ENCODE measurements at regions not wholly inside any gene's neighbourhood (a gene's known extent, or its start where the extent isn't known, plus 50 kb on each side); places are given as distances from the start of the nearest gene placed in this dataset.
"Not testable (repeated sequence)": the region's sequence is repeated elsewhere in the genome, so short reads cannot be mapped to it uniquely, and the experiment has no call there.

- no peak for DNase-seq
- no peak overlapping the region for H3K27ac ChIP-seq (ENCODE audit: low read length)
- no peaks in the 10 kb centered on the region for H3K9me3 ChIP-seq (ENCODE audit: control insufficient read depth, low read depth, low read length)
- H3K36me3 ChIP-seq (ENCODE audit: control insufficient read depth, insufficient read depth, low read length) = no peaks in the 10 kb centered on the region
- no CpG with 5 or more reads among the region's 7 CpGs for WGBS (ENCODE audit: insufficient coverage, low lambda C conversion rate)
- H3K4me1 ChIP-seq (ENCODE audit: control insufficient read depth, insufficient read depth, low read length) = no peaks in the 10 kb centered on the region
- H3K27me3 ChIP-seq (ENCODE audit: control insufficient read depth, insufficient read depth, low read length) = no peaks in the 10 kb centered on the region
- no peak overlapping the region for H3K4me3 ChIP-seq (ENCODE audit: low read length)
Observed at GRCh38 chr6:169118346-169118830, 135.3 kb downstream of the THBS2 start.

- Histone ChIP-seq H3K9me3 (ENCODE audit: control insufficient read depth, low read depth, low read length) (no peaks in the 10 kb centered on the region), H3K27me3 (ENCODE audit: control insufficient read depth, insufficient read depth, low read length) (peaks cover 2% of the 10 kb centered on the region), H3K4me3 (ENCODE audit: low read length) (no peak overlapping the region), H3K36me3 (ENCODE audit: control insufficient read depth, insufficient read depth, low read length) (no peaks in the 10 kb centered on the region), H3K27ac (ENCODE audit: low read length) (no peak overlapping the region), H3K4me1 (ENCODE audit: control insufficient read depth, insufficient read depth, low read length) (no peaks in the 10 kb centered on the region)
- no CpG with 5 or more reads among the region's 7 CpGs for WGBS (ENCODE audit: insufficient coverage, low lambda C conversion rate)
- DNase-seq = no peak
Observed at GRCh38 chr6:169117663-169118062, 136.0 kb downstream of the THBS2 start.

- Histone ChIP-seq H3K27me3 (ENCODE audit: control insufficient read depth, insufficient read depth, low read length) (peaks cover 3% of the 10 kb centered on the region), H3K9me3 (ENCODE audit: control insufficient read depth, low read depth, low read length) (no peaks in the 10 kb centered on the region), H3K4me3 (ENCODE audit: low read length) (no peak overlapping the region), H3K27ac (ENCODE audit: low read length) (no peak overlapping the region), H3K4me1 (ENCODE audit: control insufficient read depth, insufficient read depth, low read length) (no peaks in the 10 kb centered on the region), H3K36me3 (ENCODE audit: control insufficient read depth, insufficient read depth, low read length) (no peaks in the 10 kb centered on the region)
- no peak for DNase-seq
- no CpG with 5 or more reads among the region's 3 CpGs for WGBS (ENCODE audit: insufficient coverage, low lambda C conversion rate)
Observed at GRCh38 chr6:169115632-169116031, 138.0 kb downstream of the THBS2 start.

GRCh38 chr6:169114632-169115031, 139.0 kb downstream of the THBS2 start:
- H3K27me3 ChIP-seq (ENCODE audit: control insufficient read depth, insufficient read depth, low read length); H3K9me3 ChIP-seq (ENCODE audit: control insufficient read depth, low read depth, low read length); H3K4me1 ChIP-seq (ENCODE audit: control insufficient read depth, insufficient read depth, low read length); H3K27ac ChIP-seq (ENCODE audit: low read length); H3K36me3 ChIP-seq (ENCODE audit: control insufficient read depth, insufficient read depth, low read length); H3K4me3 ChIP-seq (ENCODE audit: low read length); DNase-seq: not testable (repeated sequence)
- 78% methylated on average over 1 of the region's 8 CpGs for WGBS (ENCODE audit: insufficient coverage, low lambda C conversion rate)

GRCh38 chr6:169112483-169113320, 140.9 kb downstream of the THBS2 start:
- no peak for DNase-seq
- H3K4me3 ChIP-seq (ENCODE audit: low read length) = no peak overlapping the region
- H3K9me3 ChIP-seq (ENCODE audit: control insufficient read depth, low read depth, low read length) = no peaks in the 10 kb centered on the region
- no peak overlapping the region for H3K27ac ChIP-seq (ENCODE audit: low read length)
- no peaks in the 10 kb centered on the region for H3K36me3 ChIP-seq (ENCODE audit: control insufficient read depth, insufficient read depth, low read length)
- H3K27me3 ChIP-seq (ENCODE audit: control insufficient read depth, insufficient read depth, low read length) = peaks cover 3% of the 10 kb centered on the region
- H3K4me1 ChIP-seq (ENCODE audit: control insufficient read depth, insufficient read depth, low read length) = no peaks in the 10 kb centered on the region
- 22% methylated on average over 3 of the region's 10 CpGs for WGBS (ENCODE audit: insufficient coverage, low lambda C conversion rate)

- no peak for DNase-seq
Observed at GRCh38 chr6:169111203-169111602, 142.4 kb downstream of the THBS2 start.

GRCh38 chr6:169109411-169110220, 144.0 kb downstream of the THBS2 start:
- Histone ChIP-seq H3K4me1 (ENCODE audit: control insufficient read depth, insufficient read depth, low read length) (no peaks in the 10 kb centered on the region), H3K36me3 (ENCODE audit: control insufficient read depth, insufficient read depth, low read length) (no peaks in the 10 kb centered on the region), H3K27me3 (ENCODE audit: control insufficient read depth, insufficient read depth, low read length) (peaks cover 3% of the 10 kb centered on the region), H3K27ac (ENCODE audit: low read length) (no peak overlapping the region), H3K9me3 (ENCODE audit: control insufficient read depth, low read depth, low read length) (no peaks in the 10 kb centered on the region), H3K4me3 (ENCODE audit: low read length) (no peak overlapping the region)
- 92% methylated on average over 2 of the region's 5 CpGs for WGBS (ENCODE audit: insufficient coverage, low lambda C conversion rate)
- peak in 1 of 2 donors; percentile 12 for DNase-seq

More at GRCh38 chr6:169111203-169111602, 142.4 kb downstream of the THBS2 start:
- H3K9me3 ChIP-seq (ENCODE audit: control insufficient read depth, low read depth, low read length) = no peaks in the 10 kb centered on the region
- no peak overlapping the region for H3K4me3 ChIP-seq (ENCODE audit: low read length)
- no peaks in the 10 kb centered on the region for H3K36me3 ChIP-seq (ENCODE audit: control insufficient read depth, insufficient read depth, low read length)
- no CpG with 5 or more reads among the region's 5 CpGs for WGBS (ENCODE audit: insufficient coverage, low lambda C conversion rate)
- H3K27me3 ChIP-seq (ENCODE audit: control insufficient read depth, insufficient read depth, low read length) = peaks cover 3% of the 10 kb centered on the region
- no peak overlapping the region for H3K27ac ChIP-seq (ENCODE audit: low read length)
- H3K4me1 ChIP-seq (ENCODE audit: control insufficient read depth, insufficient read depth, low read length) = no peaks in the 10 kb centered on the region

- WGBS (ENCODE audit: insufficient coverage, low lambda C conversion rate) = no CpG with 5 or more reads among the region's 5 CpGs
- no peaks in the 10 kb centered on the region for H3K4me1 ChIP-seq (ENCODE audit: control insufficient read depth, insufficient read depth, low read length)
- no peak overlapping the region for H3K27ac ChIP-seq (ENCODE audit: low read length)
- H3K27me3 ChIP-seq (ENCODE audit: control insufficient read depth, insufficient read depth, low read length) = peaks cover 3% of the 10 kb centered on the region
- H3K9me3 ChIP-seq (ENCODE audit: control insufficient read depth, low read depth, low read length) = no peaks in the 10 kb centered on the region
- no peak for DNase-seq
- H3K4me3 ChIP-seq (ENCODE audit: low read length) = no peak overlapping the region
- no peaks in the 10 kb centered on the region for H3K36me3 ChIP-seq (ENCODE audit: control insufficient read depth, insufficient read depth, low read length)
Observed at GRCh38 chr6:169108753-169109152, 144.9 kb downstream of the THBS2 start.

- Histone ChIP-seq H3K27ac (ENCODE audit: low read length) (no peak overlapping the region), H3K27me3 (ENCODE audit: control insufficient read depth, insufficient read depth, low read length) (no peaks in the 10 kb centered on the region), H3K36me3 (ENCODE audit: control insufficient read depth, insufficient read depth, low read length) (no peaks in the 10 kb centered on the region), H3K9me3 (ENCODE audit: control insufficient read depth, low read depth, low read length) (no peaks in the 10 kb centered on the region), H3K4me3 (ENCODE audit: low read length) (no peak overlapping the region), H3K4me1 (ENCODE audit: control insufficient read depth, insufficient read depth, low read length) (no peaks in the 10 kb centered on the region)
- DNase-seq = no peak
- 83% methylated on average over 1 of the region's 2 CpGs for WGBS (ENCODE audit: insufficient coverage, low lambda C conversion rate)
Observed at GRCh38 chr6:169106176-169106575, 147.5 kb downstream of the THBS2 start.

- DNase-seq = no peak
- Histone ChIP-seq H3K27ac (ENCODE audit: low read length) (no peak overlapping the region), H3K9me3 (ENCODE audit: control insufficient read depth, low read depth, low read length) (no peaks in the 10 kb centered on the region), H3K27me3 (ENCODE audit: control insufficient read depth, insufficient read depth, low read length) (no peaks in the 10 kb centered on the region), H3K4me3 (ENCODE audit: low read length) (no peak overlapping the region), H3K36me3 (ENCODE audit: control insufficient read depth, insufficient read depth, low read length) (no peaks in the 10 kb centered on the region), H3K4me1 (ENCODE audit: control insufficient read depth, insufficient read depth, low read length) (no peaks in the 10 kb centered on the region)
Observed at GRCh38 chr6:169101981-169102380, 151.7 kb downstream of the THBS2 start.
